Endothelial cell of hepatic sinusoid (primary cell): ENCODE measurements at regions not wholly inside any gene's neighbourhood (a gene's known extent, or its start where the extent isn't known, plus 50 kb on each side); places are given as distances from the start of the nearest gene placed in this dataset.

Experiments
- in situ Hi-C: cut with HindIII; loops from 2 replicates; pipeline ENCODE4 v1.10.0; 2017; ENCODE audit warnings: low sequenced_read_pairs

DNA sequence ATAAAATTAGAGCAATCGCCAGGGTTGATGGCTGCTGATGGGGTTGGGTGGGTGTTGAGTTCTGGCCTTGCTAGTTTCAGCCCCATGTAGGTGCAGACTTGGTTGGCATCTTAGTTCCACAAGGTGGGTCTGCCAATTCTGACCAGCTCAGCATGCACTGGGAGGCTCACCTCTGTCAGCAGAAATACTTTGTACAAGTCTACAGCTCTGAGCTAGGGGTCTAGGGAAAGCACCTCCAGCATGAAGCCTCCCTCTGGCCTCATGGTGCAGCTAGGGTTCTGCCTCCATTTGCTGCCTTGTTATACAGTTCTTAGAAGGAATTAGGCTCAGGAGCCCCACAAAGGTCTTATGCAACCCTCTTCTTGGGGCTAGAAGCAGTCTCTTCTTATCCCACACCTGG, 278.9 kb upstream of the HDAC4 start:
- in situ Hi-C loops, result no loop called here

DNA sequence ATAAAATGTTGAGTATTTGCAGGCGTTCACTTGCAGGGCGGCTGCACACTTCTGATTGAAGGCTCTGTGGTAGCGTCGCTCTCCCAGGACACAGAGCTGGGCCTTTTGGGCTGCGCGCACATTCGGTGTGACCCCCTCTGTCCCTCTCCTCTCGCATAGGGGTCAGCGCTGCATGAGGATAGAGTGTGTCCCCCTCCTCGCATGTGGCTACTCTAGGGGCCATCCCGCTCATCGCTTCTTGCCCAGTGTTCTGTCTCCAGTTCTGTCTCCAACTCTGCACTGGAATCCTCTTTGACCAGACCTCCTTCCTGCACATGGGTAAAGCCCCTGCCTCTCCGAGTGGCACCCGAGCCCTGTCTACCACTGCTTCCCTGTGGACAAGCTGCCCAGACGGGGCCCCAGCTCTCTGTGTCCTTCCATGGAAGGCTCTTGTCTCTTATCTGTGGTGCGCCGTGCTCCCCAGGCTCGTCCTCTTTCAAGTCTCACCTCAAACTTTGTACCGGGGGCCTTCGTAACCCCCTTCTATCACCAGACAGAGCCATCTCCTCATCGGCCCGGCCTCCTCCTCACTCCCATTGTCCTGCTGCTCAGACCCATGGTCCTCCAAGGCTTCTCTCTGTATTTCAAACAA, 278.0 kb upstream of the HDAC4 start:
- in situ Hi-C loops, result no loop called here

DNA sequence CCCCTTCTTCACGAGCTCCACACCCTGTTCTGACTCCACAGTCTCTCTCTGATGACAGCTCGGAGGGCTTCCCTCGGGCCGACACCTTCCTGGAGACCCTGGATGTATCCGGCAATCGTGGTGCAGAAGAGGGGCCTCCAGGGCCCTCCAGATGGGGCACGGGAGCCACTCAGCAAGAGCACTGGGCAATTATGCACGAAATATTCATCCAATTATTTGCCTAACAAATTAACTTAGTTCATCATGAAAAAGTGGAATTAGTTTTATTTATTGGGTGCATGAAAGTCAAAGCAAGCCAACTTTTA, 277.3 kb upstream of the HDAC4 start:
- in situ Hi-C loops, result no loop called here

- in situ Hi-C loops, result no loop called here
Observed at GRCh38 chr2:239677453-239678185, 276.8 kb upstream of the HDAC4 start.

DNA sequence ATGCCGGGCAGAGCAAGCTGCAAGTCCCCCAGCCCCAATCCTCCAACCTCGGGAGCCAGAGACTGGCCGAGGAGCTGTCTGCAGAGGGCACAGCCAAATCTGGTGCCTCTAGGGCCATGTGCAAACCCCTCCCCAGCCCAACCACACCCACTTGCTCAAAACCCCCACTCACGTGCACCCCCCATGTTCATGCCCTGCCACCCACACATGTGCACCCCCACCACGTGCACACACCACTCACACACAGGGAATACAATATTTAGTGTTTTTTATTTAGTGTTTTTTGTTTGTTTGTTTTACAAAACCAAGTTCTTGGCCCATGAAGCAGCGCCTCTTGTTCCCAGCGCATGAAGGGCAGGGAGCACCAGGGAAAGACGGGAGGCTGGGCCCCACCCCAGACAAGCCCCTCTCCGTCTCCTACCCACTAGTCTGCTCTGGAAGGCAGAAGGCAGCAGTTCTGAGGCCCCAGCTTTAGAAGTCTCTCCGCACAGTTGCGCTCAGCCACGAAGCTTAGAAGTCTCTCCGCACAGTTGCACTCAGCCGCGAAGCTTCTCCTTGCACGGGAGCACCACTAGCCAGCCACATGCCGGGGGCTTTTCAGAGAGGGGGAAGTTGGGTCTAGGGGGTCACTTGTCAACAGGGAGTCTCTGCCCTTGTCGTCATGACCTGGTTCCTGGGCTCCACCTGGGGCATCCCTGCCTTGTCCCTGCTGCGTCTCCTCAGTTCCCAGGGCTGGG, 276.1 kb upstream of the HDAC4 start:
- in situ Hi-C loops, result no loop called here

DNA sequence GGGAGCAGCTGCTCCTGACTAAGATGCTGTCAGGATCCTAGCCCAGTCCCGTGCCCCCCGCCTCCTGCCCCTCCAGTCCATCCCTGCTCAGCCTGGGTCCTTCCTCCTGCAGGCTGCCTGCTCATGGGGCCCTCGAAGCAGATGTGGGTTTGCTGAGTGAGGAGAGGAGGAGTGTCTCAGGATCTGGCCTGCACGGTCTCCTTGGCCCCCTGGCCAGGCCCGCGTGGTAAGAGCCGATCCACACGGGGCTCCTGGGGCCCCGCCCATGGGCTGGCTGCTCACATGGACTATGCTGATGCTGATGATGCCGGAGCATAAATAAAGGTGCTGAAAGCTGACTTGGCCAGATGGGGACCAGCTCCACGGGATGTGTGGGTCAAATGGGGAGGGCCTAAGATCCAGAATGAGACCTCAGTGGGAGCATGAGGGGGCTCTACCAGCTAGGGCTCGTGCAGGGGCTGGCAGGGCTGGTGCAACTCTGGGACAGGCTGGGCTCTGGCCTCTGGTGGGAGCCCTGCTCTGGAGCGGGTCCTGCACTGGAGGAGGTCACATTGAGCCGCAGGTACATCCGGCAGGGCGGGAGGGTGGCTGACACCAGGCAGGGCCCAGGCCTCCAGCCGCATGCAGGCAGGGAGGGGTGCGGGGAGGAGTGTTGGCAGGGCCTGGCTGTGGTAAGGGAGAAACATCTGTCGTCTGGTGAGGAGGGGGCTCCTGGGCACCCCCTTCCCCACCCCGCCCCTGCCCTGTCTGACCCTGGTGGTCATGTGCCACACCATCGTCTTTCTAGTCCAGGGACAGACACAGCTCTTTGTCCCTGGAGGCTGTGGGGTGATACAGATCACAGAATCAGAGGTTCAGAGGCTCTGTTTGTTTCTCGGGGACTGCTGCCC, 275.3 kb upstream of the HDAC4 start:
- in situ Hi-C loops, result no loop called here

DNA sequence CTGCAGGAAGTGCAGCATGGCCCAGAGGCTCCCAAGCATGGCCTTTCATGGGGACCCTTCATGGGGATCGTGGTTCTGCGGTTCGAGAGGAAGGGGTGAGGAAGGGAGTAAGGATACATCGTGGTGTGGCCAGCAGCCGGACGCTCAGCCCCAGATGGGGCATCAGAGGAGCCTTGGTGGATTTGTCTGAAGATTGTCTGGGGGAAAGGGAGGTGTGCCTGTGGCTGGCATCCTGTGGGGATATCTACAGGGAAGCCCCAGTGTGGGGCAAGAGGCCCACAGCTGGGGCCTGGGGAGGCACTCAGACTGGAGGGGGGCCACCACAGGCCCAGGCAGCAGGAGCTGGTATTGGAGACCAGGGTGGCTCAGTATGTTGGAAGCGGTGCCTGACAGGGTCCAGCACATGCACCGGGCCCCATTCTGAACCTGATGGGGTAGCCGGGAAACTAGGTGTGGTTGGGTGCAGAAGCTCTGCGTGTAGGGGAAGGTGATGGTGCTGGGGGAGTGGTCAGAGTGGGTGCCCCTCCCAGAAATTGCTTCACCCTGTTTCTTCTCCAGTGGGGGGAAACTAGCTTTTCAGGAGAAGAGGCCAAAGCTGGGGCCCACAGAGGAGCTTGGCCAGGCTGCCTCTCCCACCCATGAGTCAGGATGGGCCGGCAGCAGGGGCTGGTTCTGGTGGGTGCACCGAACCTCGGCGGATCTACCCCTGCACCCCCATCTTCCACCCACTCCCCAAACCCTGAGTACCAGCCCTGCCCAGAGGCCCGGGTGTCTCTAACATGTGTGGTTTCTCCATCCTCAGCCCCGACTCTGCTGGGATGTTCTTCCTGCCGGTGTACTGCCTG, 274.4 kb upstream of the HDAC4 start:
- in situ Hi-C loops, result no loop called here

- in situ Hi-C loops, result no loop called here
Observed at GRCh38 chr2:239674101-239674980, 273.5 kb upstream of the HDAC4 start.

GRCh38 chr2:239673641-239674040, 272.8 kb upstream of the HDAC4 start:
- in situ Hi-C loops, result no loop called here

GRCh38 chr2:239671916-239672849, 271.4 kb upstream of the HDAC4 start:
- in situ Hi-C loops, result no loop called here

DNA sequence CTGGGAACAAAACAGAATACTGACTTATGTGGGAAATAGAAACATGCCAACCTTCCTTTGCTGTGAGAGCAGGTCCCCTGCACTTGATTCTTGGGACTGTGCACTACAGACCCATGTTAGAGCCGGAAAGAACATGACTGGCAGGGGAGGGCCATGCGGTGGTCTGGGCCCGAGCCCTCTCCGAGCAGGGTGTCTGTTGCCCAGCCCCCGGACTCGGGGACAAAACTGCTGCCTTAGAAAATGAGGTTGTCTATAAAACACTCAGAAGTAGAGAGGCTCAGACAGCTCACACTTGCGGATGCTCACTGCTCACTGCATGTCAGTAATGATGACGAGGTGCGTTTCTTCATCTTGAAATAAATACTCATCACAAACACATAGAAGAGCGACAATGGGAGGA, 270.7 kb upstream of the HDAC4 start:
- in situ Hi-C loops, result no loop called here

DNA sequence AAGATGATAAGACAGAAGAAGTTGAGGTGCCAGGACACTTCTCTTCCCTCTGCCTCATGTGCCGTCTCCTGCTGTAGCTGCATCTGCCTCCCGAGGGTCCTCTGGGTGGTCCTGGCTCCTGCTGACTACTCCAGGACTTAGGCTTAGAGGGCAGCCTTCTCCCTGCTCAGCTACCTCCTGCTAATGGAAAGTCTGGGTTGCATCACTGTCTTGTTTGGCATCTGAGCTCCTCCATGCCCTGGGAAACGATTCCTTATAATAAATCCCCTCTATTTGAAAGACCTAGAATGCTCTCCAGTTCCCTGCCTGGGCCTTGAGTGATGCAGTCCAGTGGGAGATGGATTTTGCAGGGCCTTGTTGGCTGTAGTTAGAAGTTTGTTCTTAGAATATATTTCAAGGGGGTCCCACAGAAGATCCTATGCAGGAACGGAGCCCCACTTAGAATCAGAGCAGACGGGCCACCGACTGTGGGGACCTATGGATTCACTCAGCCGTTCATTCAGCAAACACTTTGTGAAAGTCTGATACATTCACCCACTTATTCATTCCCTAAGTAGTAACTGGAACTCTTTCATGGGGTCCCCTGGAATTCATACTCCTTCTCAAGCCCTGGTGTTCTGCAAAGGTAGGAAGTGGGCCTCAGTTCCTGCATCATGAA, 269.8 kb upstream of the HDAC4 start:
- in situ Hi-C loops, result no loop called here

GRCh38 chr2:239669899-239670460, 269.2 kb upstream of the HDAC4 start:
- in situ Hi-C loops, result no loop called here

GRCh38 chr2:239669181-239669898, 268.5 kb upstream of the HDAC4 start:
- in situ Hi-C loops, result no loop called here

GRCh38 chr2:239668651-239669050, 267.8 kb upstream of the HDAC4 start:
- in situ Hi-C loops, result no loop called here

DNA sequence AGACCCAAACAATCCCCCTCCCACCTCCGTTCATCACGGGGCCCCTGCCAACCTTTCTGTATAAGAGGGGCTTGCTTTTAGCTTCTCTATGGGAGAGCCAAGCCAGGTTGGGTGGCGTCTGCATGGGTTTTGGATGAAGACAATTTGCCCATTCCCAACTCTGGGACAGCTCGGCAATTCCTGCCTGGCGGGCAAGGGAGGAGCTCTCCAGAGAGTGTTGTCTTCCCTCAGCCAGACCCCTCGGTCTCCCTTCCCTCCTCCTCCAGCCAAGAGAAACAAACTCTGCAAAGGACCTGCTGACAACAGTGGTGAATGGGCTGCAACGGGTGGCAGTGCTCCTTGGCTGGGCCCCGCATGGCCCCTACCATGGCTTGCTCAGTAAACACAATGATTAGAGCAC, 267.2 kb upstream of the HDAC4 start:
- in situ Hi-C loops, result no loop called here

- in situ Hi-C loops, result no loop called here
Observed at GRCh38 chr2:239667431-239667985, 266.7 kb upstream of the HDAC4 start.
